ENCODE measurements at regions not wholly inside any gene's neighbourhood (a gene's known extent, or its start where the extent isn't known, plus 50 kb on each side); places are given as distances from the start of the nearest gene placed in this dataset.
"Not testable (repeated sequence)": the region's sequence is repeated elsewhere in the genome, so short reads cannot be mapped to it uniquely, and the experiment has no call there.

DNA sequence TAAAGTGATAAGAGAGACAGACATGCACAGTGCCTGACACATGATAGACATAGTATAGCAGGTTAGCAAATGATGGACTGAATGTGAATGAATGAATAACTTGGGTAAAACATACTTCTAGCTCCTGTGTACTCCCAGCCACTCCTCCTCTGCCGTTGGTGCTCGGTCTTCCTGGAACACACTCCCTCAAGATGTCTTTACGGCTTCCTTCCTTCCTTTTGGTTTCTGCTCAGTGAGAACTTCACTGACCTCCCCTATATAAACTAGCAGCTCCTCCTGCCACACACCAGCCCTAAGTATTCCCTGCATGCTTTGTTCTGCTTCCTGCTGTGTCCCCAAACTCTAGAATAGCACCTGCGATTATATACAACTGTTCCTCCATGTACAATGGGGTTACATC lies 50.2 kb downstream of the RAD54L2 start:
- peaks cover 34% of the 10 kb centered on the region for H3K36me3 Mint-ChIP-seq (ENCODE audit: low read depth)
- no peak overlapping the region for H3K4me3 Mint-ChIP-seq
- TF ChIP-seq, protein P1, sequence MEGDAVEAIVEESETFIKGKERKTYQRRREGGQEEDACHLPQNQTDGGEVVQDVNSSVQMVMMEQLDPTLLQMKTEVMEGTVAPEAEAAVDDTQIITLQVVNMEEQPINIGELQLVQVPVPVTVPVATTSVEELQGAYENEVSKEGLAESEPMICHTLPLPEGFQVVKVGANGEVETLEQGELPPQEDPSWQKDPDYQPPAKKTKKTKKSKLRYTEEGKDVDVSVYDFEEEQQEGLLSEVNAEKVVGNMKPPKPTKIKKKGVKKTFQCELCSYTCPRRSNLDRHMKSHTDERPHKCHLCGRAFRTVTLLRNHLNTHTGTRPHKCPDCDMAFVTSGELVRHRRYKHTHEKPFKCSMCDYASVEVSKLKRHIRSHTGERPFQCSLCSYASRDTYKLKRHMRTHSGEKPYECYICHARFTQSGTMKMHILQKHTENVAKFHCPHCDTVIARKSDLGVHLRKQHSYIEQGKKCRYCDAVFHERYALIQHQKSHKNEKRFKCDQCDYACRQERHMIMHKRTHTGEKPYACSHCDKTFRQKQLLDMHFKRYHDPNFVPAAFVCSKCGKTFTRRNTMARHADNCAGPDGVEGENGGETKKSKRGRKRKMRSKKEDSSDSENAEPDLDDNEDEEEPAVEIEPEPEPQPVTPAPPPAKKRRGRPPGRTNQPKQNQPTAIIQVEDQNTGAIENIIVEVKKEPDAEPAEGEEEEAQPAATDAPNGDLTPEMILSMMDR (IDR thresholded peaks at IDR 0.05; ENCODE audit: unreplicated experiment in 3 of 3), result no peak
- no peaks in the 10 kb centered on the region for H3K9me3 Mint-ChIP-seq
- H3K27ac Mint-ChIP-seq, result no peak overlapping the region
- H3K4me1 Mint-ChIP-seq, result peaks cover 5% of the 10 kb centered on the region
- H3K27me3 Mint-ChIP-seq (ENCODE audit: low read depth), result no peaks in the 10 kb centered on the region

DNA sequence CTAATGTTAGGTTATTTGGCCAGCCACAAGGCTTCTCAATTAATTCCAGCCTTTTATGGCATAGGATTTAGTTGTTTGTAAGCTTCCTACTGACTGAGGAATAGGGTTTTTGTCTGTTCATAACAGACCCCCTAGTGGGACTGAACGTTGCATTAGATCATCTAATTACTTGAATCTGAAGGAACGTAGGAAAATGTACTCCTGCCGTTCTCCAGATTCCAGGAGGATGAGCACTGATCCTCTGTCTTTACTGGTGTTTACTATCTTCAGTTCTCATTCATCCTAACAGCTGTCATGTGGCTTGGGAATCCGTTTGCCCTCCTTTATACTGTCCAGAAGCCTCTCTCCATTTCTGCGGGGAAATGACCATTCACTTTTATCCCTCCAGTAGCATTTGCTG lies 52.7 kb downstream of the RAD54L2 start:
- TF ChIP-seq, protein P1 (IDR thresholded peaks at IDR 0.05; ENCODE audit: unreplicated experiment in 3 of 3), result no peak
- H3K27ac Mint-ChIP-seq, result no peak overlapping the region
- H3K9me3 Mint-ChIP-seq, result no peaks in the 10 kb centered on the region

GRCh38 chr3:51593697-51594096 lies 55.2 kb downstream of the RAD54L2 start:
- Mint-ChIP-seq H3K9me3 (no peaks in the 10 kb centered on the region), H3K27ac (no peak overlapping the region), H3K36me3 (ENCODE audit: low read depth) (peaks cover 42% of the 10 kb centered on the region), H3K4me3 (no peak overlapping the region), H3K4me1 (peaks cover 5% of the 10 kb centered on the region), H3K27me3 (ENCODE audit: low read depth) (no peaks in the 10 kb centered on the region)
- TF ChIP-seq, protein P1 (IDR thresholded peaks at IDR 0.05; ENCODE audit: unreplicated experiment in 3 of 3), result no peak

More for the DNA sequence above, 52.7 kb downstream of the RAD54L2 start:
- H3K4me3 Mint-ChIP-seq, result no peak overlapping the region
- H3K27me3 Mint-ChIP-seq (ENCODE audit: low read depth), result no peaks in the 10 kb centered on the region
- peaks cover 51% of the 10 kb centered on the region for H3K36me3 Mint-ChIP-seq (ENCODE audit: low read depth)
- peaks cover 5% of the 10 kb centered on the region for H3K4me1 Mint-ChIP-seq

GRCh38 chr3:51599638-51600037 lies 61.1 kb downstream of the RAD54L2 start:
- H3K4me1 Mint-ChIP-seq; H3K27ac Mint-ChIP-seq; H3K27me3 Mint-ChIP-seq (ENCODE audit: low read depth); H3K9me3 Mint-ChIP-seq; H3K4me3 Mint-ChIP-seq: not testable (repeated sequence)
- peaks cover 23% of the 10 kb centered on the region for H3K36me3 Mint-ChIP-seq (ENCODE audit: low read depth)

GRCh38 chr3:51604212-51604611 lies 65.7 kb downstream of the RAD54L2 start:
- Mint-ChIP-seq H3K4me1 (no peaks in the 10 kb centered on the region), H3K36me3 (ENCODE audit: low read depth) (peaks cover 39% of the 10 kb centered on the region), H3K27me3 (ENCODE audit: low read depth) (no peaks in the 10 kb centered on the region), H3K9me3 (peaks cover 4% of the 10 kb centered on the region), H3K27ac (no peak overlapping the region), H3K4me3 (no peak overlapping the region)
- TF ChIP-seq, protein P1 (IDR thresholded peaks at IDR 0.05; ENCODE audit: unreplicated experiment in 3 of 3), result no peak

- Mint-ChIP-seq H3K9me3 (peaks cover 4% of the 10 kb centered on the region), H3K27ac (no peak overlapping the region), H3K27me3 (ENCODE audit: low read depth) (no peaks in the 10 kb centered on the region), H3K4me3 (no peak overlapping the region), H3K4me1 (no peaks in the 10 kb centered on the region), H3K36me3 (ENCODE audit: low read depth) (peaks cover 45% of the 10 kb centered on the region)
- TF ChIP-seq, protein P1 (IDR thresholded peaks at IDR 0.05; ENCODE audit: unreplicated experiment in 3 of 3), result no peak
Observed at GRCh38 chr3:51605938-51606337, 65.1 kb upstream of the TEX264 start.

- H3K4me3 Mint-ChIP-seq; H3K27me3 Mint-ChIP-seq (ENCODE audit: low read depth); H3K27ac Mint-ChIP-seq; H3K4me1 Mint-ChIP-seq; H3K9me3 Mint-ChIP-seq: not testable (repeated sequence)
- peaks cover 45% of the 10 kb centered on the region for H3K36me3 Mint-ChIP-seq (ENCODE audit: low read depth)
Observed at GRCh38 chr3:51606871-51607270, 64.2 kb upstream of the TEX264 start.

DNA sequence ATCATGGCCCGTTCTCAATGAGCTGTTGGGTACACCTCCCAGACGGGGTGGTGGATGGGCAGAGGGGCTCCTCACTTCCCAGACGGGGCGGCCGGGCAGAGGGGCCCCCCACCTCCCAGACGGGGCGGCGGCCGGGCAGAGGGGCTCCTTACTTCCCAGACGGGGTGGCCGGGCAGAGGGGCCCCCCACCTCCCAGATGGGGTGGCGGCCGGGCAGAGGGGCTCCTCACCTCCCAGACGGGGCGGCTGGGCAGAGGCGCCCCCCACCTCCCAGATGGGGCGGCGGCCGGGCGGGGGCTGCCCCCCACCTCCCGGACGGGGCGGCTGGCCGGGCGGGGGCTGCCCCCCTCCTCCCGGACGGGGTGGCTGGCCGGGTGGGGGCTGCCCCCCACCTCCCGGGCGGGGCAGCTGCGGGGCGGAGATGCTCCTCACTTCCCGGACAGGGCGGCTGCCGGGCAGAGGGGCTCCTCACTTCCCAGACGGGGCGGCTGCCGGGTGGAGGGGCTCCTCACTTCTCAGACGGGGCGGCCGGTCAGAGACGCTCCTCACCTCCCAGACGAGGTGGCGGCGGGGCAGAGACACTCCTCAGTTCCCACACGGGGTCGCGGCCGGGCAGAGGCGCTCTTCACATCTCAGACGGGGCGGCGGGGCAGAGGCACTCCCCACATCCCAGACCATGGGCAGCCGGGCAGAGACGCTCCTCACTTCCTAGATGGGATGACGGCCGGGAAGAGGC lies 63.3 kb upstream of the TEX264 start:
- H3K4me1 Mint-ChIP-seq; H3K27ac Mint-ChIP-seq; H3K27me3 Mint-ChIP-seq (ENCODE audit: low read depth); H3K4me3 Mint-ChIP-seq; H3K9me3 Mint-ChIP-seq: not testable (repeated sequence)
- H3K36me3 Mint-ChIP-seq (ENCODE audit: low read depth), result peaks cover 45% of the 10 kb centered on the region

Data from nephron (organoid).